ENCODE measurements at regions not wholly inside any gene's neighbourhood (a gene's known extent, or its start where the extent isn't known, plus 50 kb on each side); places are given as distances from the start of the nearest gene placed in this dataset.

- Histone ChIP-seq H3K27me3 (no peaks in the 10 kb centered on the region), H3K36me3 (no peaks in the 10 kb centered on the region), H3K9me3 (no peaks in the 10 kb centered on the region), H3K27ac (no peak overlapping the region), H3K4me3 (no peak overlapping the region), H3K4me1 (no peaks in the 10 kb centered on the region)
- intact Hi-C loops (cut with DNase I; ENCODE audit: low total_unique reads), result no loop called here
- ATAC-seq (no peak), DNase-seq (no peak)
- in situ Hi-C loops (cut with MboI; ENCODE audit: low sequenced_read_pairs in 4 of 4), result no loop called here
- TF ChIP-seq CTCF (IDR thresholded peaks at IDR 0.05 in 4 of 5, conservative IDR thresholded peaks at IDR 0.05 in 1 of 5) (no peak), POLR2A (IDR thresholded peaks at IDR 0.05) (no peak)
Measured at GRCh38 chr13:112241288-112241687, 134.9 kb upstream of the SPACA7 start.

- Histone ChIP-seq H3K9me3 (no peaks in the 10 kb centered on the region), H3K4me3 (no peak overlapping the region), H3K36me3 (no peaks in the 10 kb centered on the region), H3K27me3 (no peaks in the 10 kb centered on the region), H3K4me1 (no peaks in the 10 kb centered on the region), H3K27ac (no peak overlapping the region)
- no peak for DNase-seq
- intact Hi-C loops (cut with DNase I; ENCODE audit: low total_unique reads) (no loop called here), in situ Hi-C loops (cut with MboI; ENCODE audit: low sequenced_read_pairs in 4 of 4) (no loop called here)
- TF ChIP-seq CTCF (IDR thresholded peaks at IDR 0.05 in 4 of 5, conservative IDR thresholded peaks at IDR 0.05 in 1 of 5) (no peak), POLR2A (IDR thresholded peaks at IDR 0.05) (no peak)
- no peak for ATAC-seq
Measured at GRCh38 chr13:112242777-112243176, 133.4 kb upstream of the SPACA7 start.

- TF ChIP-seq CTCF (IDR thresholded peaks at IDR 0.05 in 4 of 5, conservative IDR thresholded peaks at IDR 0.05 in 1 of 5), result no peak
- TF ChIP-seq POLR2A (IDR thresholded peaks at IDR 0.05), result no peak
- in situ Hi-C loops (cut with MboI; ENCODE audit: low sequenced_read_pairs in 4 of 4), result no loop called here
- Histone ChIP-seq H3K4me1 (no peaks in the 10 kb centered on the region), H3K4me3 (no peak overlapping the region), H3K9me3 (no peaks in the 10 kb centered on the region), H3K36me3 (no peaks in the 10 kb centered on the region), H3K27me3 (no peaks in the 10 kb centered on the region), H3K27ac (no peak overlapping the region)
- DNase-seq (no peak), ATAC-seq (no peak)
- intact Hi-C loops (cut with DNase I; ENCODE audit: low total_unique reads), result no loop called here
Measured at GRCh38 chr13:112244061-112244460, 132.1 kb upstream of the SPACA7 start.

GRCh38 chr13:112244495-112245177 lies 131.5 kb upstream of the SPACA7 start:
- Histone ChIP-seq H3K36me3 (no peaks in the 10 kb centered on the region), H3K27me3 (no peaks in the 10 kb centered on the region), H3K4me3 (no peak overlapping the region), H3K4me1 (no peaks in the 10 kb centered on the region), H3K27ac (no peak overlapping the region), H3K9me3 (no peaks in the 10 kb centered on the region)
- intact Hi-C loops (cut with DNase I; ENCODE audit: low total_unique reads), result no loop called here
- ATAC-seq, result no peak
- in situ Hi-C loops (cut with MboI; ENCODE audit: low sequenced_read_pairs in 4 of 4), result no loop called here
- no peak for DNase-seq
- no peak for TF ChIP-seq CTCF (IDR thresholded peaks at IDR 0.05 in 4 of 5, conservative IDR thresholded peaks at IDR 0.05 in 1 of 5)
- TF ChIP-seq POLR2A (IDR thresholded peaks at IDR 0.05), result no peak

- Histone ChIP-seq H3K36me3 (no peaks in the 10 kb centered on the region), H3K27ac (no peak overlapping the region), H3K9me3 (no peaks in the 10 kb centered on the region), H3K27me3 (no peaks in the 10 kb centered on the region), H3K4me3 (no peak overlapping the region), H3K4me1 (no peaks in the 10 kb centered on the region)
- TF ChIP-seq CTCF (IDR thresholded peaks at IDR 0.05 in 4 of 5, conservative IDR thresholded peaks at IDR 0.05 in 1 of 5) (no peak), POLR2A (IDR thresholded peaks at IDR 0.05) (no peak)
- ATAC-seq (no peak), DNase-seq (no peak)
- in situ Hi-C loops (cut with MboI; ENCODE audit: low sequenced_read_pairs in 4 of 4), result no loop called here
- intact Hi-C loops (cut with DNase I; ENCODE audit: low total_unique reads), result no loop called here
Measured at GRCh38 chr13:112245179-112245724, 130.9 kb upstream of the SPACA7 start.
